HepG2 (cell line): ENCODE measurements at regions not wholly inside any gene's neighbourhood (a gene's known extent, or its start where the extent isn't known, plus 50 kb on each side); places are given as distances from the start of the nearest gene placed in this dataset.

Experiments
- ATAC-seq: fragments of 200-7000 bp; cut with Tn5 transposase; 3 replicates; pipeline ENCODE4 v1.9.1; 2020; ENCODE audit warnings: mild to moderate bottlenecking, moderate library complexity
- BruUV-seq: library from RNA; stranded (reverse); fragments of 400-500 nt; replicated peaks from 2 replicates; lab custom pipeline; 2021; lab: Mats Ljungman, UMichigan
- CTCF ChIA-PET: fragments of 300-600 bp; formaldehyde crosslinking; extraction: SDS; loops from one replicate; lab custom pipeline; 2021; ENCODE audit warnings: low total read pairs, inconsistent platforms, low intra/inter-chr PET ratio; lab: Yijun Ruan, JAX
- POLR2A ChIA-PET: fragments of 350-600 bp; sonication (Branson Sonifier 250); formaldehyde crosslinking; loops from one replicate; lab custom pipeline; 2020; ENCODE audit warnings: antibody characterized with exemption, inconsistent platforms; lab: Yijun Ruan, JAX
- DNase-seq: peaks from one replicate; pipeline ENCODE4 v3.0.0-alpha.2; 2015; ENCODE audit warnings: low spot score
- FAIRE-seq: peaks from 3 replicates; lab custom pipeline; 2011; peaks lifted over from hg19 to GRCh38; lab: Jason Lieb, UNC
- H2AFZ ChIP-seq: one replicate; pipeline ENCODE4 v1.6.1; 2011; ENCODE audit warnings: low read length, inconsistent platforms
- H3K27ac ChIP-seq: fragments of 300-600 bp; 3 replicates; pipeline ENCODE4 v1.8.0; 2011; ENCODE audit warnings: mixed run types, mild to moderate bottlenecking, mixed read lengths, low read length, inconsistent platforms; ENCODE audit not compliant: insufficient read depth; ENCODE audit errors: extremely low read length
- H3K27me3 ChIP-seq, 2 experiments: fragments of 200-600 bp in 1 of 2; 2 replicates in 1 of 2; 3 replicates in 1 of 2; pipeline versions ENCODE4 v1.6.0 to v1.8.0; 2011; ENCODE audit warnings: low read length in 2 of 2, mild to moderate bottlenecking in 2 of 2, moderate library complexity in 2 of 2, inconsistent platforms in 1 of 2; ENCODE audit not compliant: insufficient read depth in 2 of 2, control insufficient read depth in 1 of 2
- H3K36me3 ChIP-seq, 2 experiments: fragments of 200-600 bp in 1 of 2; replicated peaks in 1 of 2; 2 replicates in 1 of 2; 3 replicates in 1 of 2; pipeline versions ENCODE4 v1.5.1 to v1.8.0; 2011; ENCODE audit warnings: low read length in 2 of 2, inconsistent platforms in 1 of 2; ENCODE audit not compliant: insufficient read depth in 2 of 2, control insufficient read depth in 1 of 2
- H3K4me1 ChIP-seq: 2 replicates; pipeline ENCODE4 v1.5.1; 2012; ENCODE audit warnings: low read length, inconsistent platforms; ENCODE audit not compliant: insufficient read depth
- H3K4me2 ChIP-seq: 2 replicates; pipeline ENCODE4 v1.6.0; 2011; ENCODE audit warnings: low read depth, low read length, inconsistent platforms
- H3K4me3 ChIP-seq, 3 experiments: fragments of 200-600 bp in 1 of 3; sonication (generic), shearing (Covaris generic) in 1 of 3; replicated peaks in 1 of 3; 2 replicates each; pipeline ENCODE4 v1.5.1; 2011 to 2016; ENCODE audit warnings: low read length in 3 of 3, inconsistent platforms in 2 of 3, low read depth in 2 of 3, mild to moderate bottlenecking in 2 of 3, control low read depth in 1 of 3, mixed read lengths in 1 of 3; ENCODE audit not compliant: insufficient read depth in 1 of 3
- H3K79me2 ChIP-seq: one replicate; pipeline ENCODE4 v1.6.1; 2011; ENCODE audit warnings: low read length, inconsistent platforms; ENCODE audit not compliant: insufficient read depth
- H3K9ac ChIP-seq: 2 replicates; pipeline ENCODE4 v1.6.0; 2011; ENCODE audit warnings: mild to moderate bottlenecking, low read depth, low read length, inconsistent platforms; ENCODE audit not compliant: insufficient read depth
- H3K9me3 ChIP-seq: 2 replicates; pipeline ENCODE4 v1.5.1; 2012; ENCODE audit warnings: mild to moderate bottlenecking, low read length
- H4K20me1 ChIP-seq: 2 replicates; pipeline ENCODE4 v1.6.0; 2011; ENCODE audit warnings: inconsistent platforms, mild to moderate bottlenecking, low read length, moderate library complexity; ENCODE audit not compliant: insufficient read depth
- MAFK ChIP-seq, 2 experiments: IDR thresholded peaks in 1 of 2; conservative IDR thresholded peaks in 1 of 2; 2 replicates each; pipeline ENCODE4 v1.6.1; 2011; ENCODE audit warnings: improper control_type of control experiment in 2 of 2, low read length in 2 of 2
- MTF1 ChIP-seq: sonication (generic); formaldehyde crosslinking; IDR thresholded peaks from 2 replicates; pipeline ENCODE4 v1.5.0; 2020; ENCODE audit warnings: missing genetic modification reagents
- RFX5 ChIP-seq: IDR thresholded peaks from 2 replicates; pipeline ENCODE4 v1.6.1; 2011; ENCODE audit warnings: low read depth, low read length, improper control_type of control experiment
- RFXAP ChIP-seq: sonication (generic); formaldehyde crosslinking; IDR thresholded peaks from 2 replicates; pipeline ENCODE4 v1.4.0; 2020; ENCODE audit warnings: missing genetic modification reagents, borderline replicate concordance
- TGIF2 ChIP-seq: IDR thresholded peaks from 2 replicates; pipeline ENCODE4 v1.6.1; 2016; ENCODE audit warnings: control low read depth, missing compliant biosample characterization
- ZNF589 ChIP-seq: sonication (generic); formaldehyde crosslinking; conservative IDR thresholded peaks from 2 replicates; pipeline ENCODE4 v1.8.0; 2022; ENCODE audit warnings: mild to moderate bottlenecking, moderate library complexity, missing genetic modification reagents
- ZNF780A ChIP-seq: sonication (generic); formaldehyde crosslinking; IDR thresholded peaks from 2 replicates; pipeline ENCODE4 v1.8.0; 2022; ENCODE audit warnings: mild to moderate bottlenecking, missing genetic modification reagents, moderate library complexity
- ZNF839 ChIP-seq: sonication (generic); formaldehyde crosslinking; IDR thresholded peaks from 2 replicates; pipeline ENCODE4 v1.4.0; 2020; ENCODE audit warnings: missing genetic modification reagents, mild to moderate bottlenecking, borderline replicate concordance
- WGBS: methylation state at CpG from one replicate; pipeline ENCODE4 v1.1.6; 2017; ENCODE audit warnings: low lambda C conversion rate; 5-methylcytosine and 5-hydroxymethylcytosine counted together
- in situ Hi-C: cut with HindIII; loops from 2 replicates; pipeline ENCODE4 v1.10.0; 2017; ENCODE audit warnings: low pct_unique_long_range_greater_than_20kb; ENCODE audit not compliant: extremely low pct_ligation_motif_present
- intact Hi-C: fragments of 100-400 bp; cut with micrococcal nuclease; formaldehyde crosslinking; loops from one replicate; pipeline ENCODE4 v1.10.0; 2022; ENCODE audit not compliant: unreplicated experiment
- TF ChIP-seq, protein P1 (sequence below): sonication (generic); formaldehyde crosslinking; IDR thresholded peaks from 2 replicates; pipeline ENCODE4 v1.5.1; 2020; ENCODE audit warnings: missing genetic modification reagents, mild to moderate bottlenecking, borderline replicate concordance
- TF ChIP-seq, protein P2 (sequence below): sonication (generic); formaldehyde crosslinking; IDR thresholded peaks from 2 replicates; pipeline ENCODE4 v1.9.0; 2021; ENCODE audit warnings: missing genetic modification reagents, borderline replicate concordance
- TF ChIP-seq, protein P3 (sequence below): sonication (generic); formaldehyde crosslinking; IDR thresholded peaks from 2 replicates; pipeline ENCODE4 v1.4.0; 2020; ENCODE audit warnings: missing genetic modification reagents

DNA sequence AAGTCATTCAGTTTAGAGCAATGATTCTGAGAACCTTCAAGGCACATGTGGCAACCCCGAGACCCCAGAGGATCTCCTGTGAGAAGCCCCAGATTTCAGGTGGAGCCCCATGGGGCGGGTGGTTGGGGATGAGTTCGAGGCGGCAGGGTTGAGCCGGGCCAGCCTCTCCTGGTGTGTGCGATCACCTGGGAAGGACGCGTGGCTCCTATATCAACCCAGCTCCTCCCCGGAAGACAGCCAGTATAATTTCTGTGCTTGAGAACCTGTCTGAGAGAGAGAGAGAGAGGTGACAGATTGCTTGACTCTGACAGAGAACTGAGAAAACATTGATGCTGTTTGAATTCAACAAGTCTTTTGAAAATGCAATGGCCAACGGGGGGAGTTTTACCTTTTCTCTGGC lies 89.0 kb downstream of the TEX29 start:
- in situ Hi-C loops (no loop called here), intact Hi-C loops (no loop called here)
- Histone ChIP-seq H3K79me2 (no peaks in the 10 kb centered on the region), H3K27me3 (peaks cover 8 to 64% of the 10 kb centered on the region in 2 experiments), H3K4me2 (no peak overlapping the region), H3K9ac (no peak overlapping the region), H4K20me1 (no peaks in the 10 kb centered on the region), H2AFZ (no peak overlapping the region), H3K9me3 (no peaks in the 10 kb centered on the region), H3K4me1 (peaks cover 33% of the 10 kb centered on the region), H3K27ac (no peak overlapping the region), H3K4me3 (no peak overlapping the region), H3K36me3 (no peaks in the 10 kb centered on the region)
- TF ChIP-seq MTF1 (CRISPR knock-in tag), result no peak
- TF ChIP-seq ZNF589 (CRISPR knock-in tag), result no peak
- no peak for TF ChIP-seq TGIF2 (CRISPR knock-in tag)
- no peak for TF ChIP-seq MAFK (conservative IDR thresholded peaks at IDR 0.05 in 1 of 2, IDR thresholded peaks at IDR 0.05 in 1 of 2; ENCODE audit: low read length in 2 of 2)
- TF ChIP-seq, protein P1, sequence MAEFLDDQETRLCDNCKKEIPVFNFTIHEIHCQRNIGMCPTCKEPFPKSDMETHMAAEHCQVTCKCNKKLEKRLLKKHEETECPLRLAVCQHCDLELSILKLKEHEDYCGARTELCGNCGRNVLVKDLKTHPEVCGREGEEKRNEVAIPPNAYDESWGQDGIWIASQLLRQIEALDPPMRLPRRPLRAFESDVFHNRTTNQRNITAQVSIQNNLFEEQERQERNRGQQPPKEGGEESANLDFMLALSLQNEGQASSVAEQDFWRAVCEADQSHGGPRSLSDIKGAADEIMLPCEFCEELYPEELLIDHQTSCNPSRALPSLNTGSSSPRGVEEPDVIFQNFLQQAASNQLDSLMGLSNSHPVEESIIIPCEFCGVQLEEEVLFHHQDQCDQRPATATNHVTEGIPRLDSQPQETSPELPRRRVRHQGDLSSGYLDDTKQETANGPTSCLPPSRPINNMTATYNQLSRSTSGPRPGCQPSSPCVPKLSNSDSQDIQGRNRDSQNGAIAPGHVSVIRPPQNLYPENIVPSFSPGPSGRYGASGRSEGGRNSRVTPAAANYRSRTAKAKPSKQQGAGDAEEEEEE, result no peak
- WGBS, result 32% methylated on average over 8 of the region's 10 CpGs
- BruUV-seq, result no TSS peak
- ChIA-PET CTCF (no interaction called here), POLR2A (no interaction called here)
- DNase-seq (no peak), FAIRE-seq (no peak), ATAC-seq (no peak)

DNA sequence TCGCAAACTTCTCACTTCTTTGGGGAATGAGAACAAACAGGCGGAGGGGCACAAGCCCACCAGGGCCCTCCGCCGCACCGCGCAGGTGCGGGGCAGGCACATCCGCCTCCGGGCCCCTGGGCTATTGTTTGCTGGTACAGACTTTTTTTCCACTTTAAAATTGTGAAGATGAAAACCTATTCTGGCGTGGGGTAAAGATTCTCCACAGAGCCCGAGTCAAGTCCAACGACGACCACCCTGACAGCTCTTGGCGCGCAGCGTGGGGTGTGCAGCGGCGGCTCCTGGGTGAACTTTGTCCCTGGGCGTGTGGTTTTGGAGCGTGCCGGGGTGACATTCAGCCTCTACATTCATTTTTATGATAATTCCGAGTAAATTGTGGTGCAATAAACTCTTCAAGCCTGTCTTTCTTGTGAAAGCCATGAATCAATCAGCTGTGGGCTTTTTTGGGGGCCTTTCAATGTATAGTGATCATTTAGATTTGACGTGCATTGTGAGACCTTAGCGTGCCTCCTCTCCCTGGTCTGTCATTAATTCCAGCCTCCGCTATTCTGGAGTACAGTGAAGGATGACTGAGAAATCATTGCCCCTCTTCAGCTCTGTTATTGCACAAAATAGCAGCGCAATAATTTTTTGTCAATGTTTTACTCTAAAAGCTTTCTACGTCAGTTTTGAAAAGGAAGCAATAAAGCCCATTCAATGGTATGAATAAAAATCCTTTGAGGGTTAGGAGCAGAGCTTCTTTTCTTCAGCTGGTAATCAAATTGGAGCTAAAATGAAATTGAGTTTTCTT lies 90.0 kb downstream of the TEX29 start:
- Histone ChIP-seq H3K36me3 (no peaks in the 10 kb centered on the region), H2AFZ (no peak overlapping the region), H3K9me3 (no peaks in the 10 kb centered on the region), H4K20me1 (no peaks in the 10 kb centered on the region), H3K9ac (no peak overlapping the region), H3K27me3 (peaks cover 8 to 62% of the 10 kb centered on the region in 2 experiments), H3K27ac (no peak overlapping the region), H3K79me2 (no peaks in the 10 kb centered on the region), H3K4me2 (no peak overlapping the region), H3K4me1 (peaks cover 28% of the 10 kb centered on the region), H3K4me3 (no peak overlapping the region)
- CTCF ChIA-PET, result no interaction called here
- no TSS peak for BruUV-seq
- no peak for FAIRE-seq
- POLR2A ChIA-PET, result no interaction called here
- 36% methylated on average over 26 of the region's 27 CpGs for WGBS
- no peak for ATAC-seq
- intact Hi-C loops (no loop called here), in situ Hi-C loops (no loop called here)
- DNase-seq, result no peak
- no peak for TF ChIP-seq RFX5
- TF ChIP-seq RFXAP (CRISPR knock-in tag), result no peak
- TF ChIP-seq, protein P2, sequence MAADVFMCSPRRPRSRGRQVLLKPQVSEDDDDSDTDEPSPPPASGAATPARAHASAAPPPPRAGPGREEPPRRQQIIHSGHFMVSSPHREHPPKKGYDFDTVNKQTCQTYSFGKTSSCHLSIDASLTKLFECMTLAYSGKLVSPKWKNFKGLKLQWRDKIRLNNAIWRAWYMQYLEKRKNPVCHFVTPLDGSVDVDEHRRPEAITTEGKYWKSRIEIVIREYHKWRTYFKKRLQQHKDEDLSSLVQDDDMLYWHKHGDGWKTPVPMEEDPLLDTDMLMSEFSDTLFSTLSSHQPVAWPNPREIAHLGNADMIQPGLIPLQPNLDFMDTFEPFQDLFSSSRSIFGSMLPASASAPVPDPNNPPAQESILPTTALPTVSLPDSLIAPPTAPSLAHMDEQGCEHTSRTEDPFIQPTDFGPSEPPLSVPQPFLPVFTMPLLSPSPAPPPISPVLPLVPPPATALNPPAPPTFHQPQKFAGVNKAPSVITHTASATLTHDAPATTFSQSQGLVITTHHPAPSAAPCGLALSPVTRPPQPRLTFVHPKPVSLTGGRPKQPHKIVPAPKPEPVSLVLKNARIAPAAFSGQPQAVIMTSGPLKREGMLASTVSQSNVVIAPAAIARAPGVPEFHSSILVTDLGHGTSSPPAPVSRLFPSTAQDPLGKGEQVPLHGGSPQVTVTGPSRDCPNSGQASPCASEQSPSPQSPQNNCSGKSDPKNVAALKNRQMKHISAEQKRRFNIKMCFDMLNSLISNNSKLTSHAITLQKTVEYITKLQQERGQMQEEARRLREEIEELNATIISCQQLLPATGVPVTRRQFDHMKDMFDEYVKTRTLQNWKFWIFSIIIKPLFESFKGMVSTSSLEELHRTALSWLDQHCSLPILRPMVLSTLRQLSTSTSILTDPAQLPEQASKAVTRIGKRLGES (CRISPR knock-in tag), result no peak
- TF ChIP-seq ZNF839, result no peak
- TF ChIP-seq, protein P3, sequence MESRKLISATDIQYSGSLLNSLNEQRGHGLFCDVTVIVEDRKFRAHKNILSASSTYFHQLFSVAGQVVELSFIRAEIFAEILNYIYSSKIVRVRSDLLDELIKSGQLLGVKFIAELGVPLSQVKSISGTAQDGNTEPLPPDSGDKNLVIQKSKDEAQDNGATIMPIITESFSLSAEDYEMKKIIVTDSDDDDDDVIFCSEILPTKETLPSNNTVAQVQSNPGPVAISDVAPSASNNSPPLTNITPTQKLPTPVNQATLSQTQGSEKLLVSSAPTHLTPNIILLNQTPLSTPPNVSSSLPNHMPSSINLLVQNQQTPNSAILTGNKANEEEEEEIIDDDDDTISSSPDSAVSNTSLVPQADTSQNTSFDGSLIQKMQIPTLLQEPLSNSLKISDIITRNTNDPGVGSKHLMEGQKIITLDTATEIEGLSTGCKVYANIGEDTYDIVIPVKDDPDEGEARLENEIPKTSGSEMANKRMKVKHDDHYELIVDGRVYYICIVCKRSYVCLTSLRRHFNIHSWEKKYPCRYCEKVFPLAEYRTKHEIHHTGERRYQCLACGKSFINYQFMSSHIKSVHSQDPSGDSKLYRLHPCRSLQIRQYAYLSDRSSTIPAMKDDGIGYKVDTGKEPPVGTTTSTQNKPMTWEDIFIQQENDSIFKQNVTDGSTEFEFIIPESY (CRISPR knock-in tag), result no peak
- no peak for TF ChIP-seq ZNF780A (CRISPR knock-in tag)
